ENCODE measurements at regions not wholly inside any gene's neighbourhood (a gene's known extent, or its start where the extent isn't known, plus 50 kb on each side); places are given as distances from the start of the nearest gene placed in this dataset.

DNA sequence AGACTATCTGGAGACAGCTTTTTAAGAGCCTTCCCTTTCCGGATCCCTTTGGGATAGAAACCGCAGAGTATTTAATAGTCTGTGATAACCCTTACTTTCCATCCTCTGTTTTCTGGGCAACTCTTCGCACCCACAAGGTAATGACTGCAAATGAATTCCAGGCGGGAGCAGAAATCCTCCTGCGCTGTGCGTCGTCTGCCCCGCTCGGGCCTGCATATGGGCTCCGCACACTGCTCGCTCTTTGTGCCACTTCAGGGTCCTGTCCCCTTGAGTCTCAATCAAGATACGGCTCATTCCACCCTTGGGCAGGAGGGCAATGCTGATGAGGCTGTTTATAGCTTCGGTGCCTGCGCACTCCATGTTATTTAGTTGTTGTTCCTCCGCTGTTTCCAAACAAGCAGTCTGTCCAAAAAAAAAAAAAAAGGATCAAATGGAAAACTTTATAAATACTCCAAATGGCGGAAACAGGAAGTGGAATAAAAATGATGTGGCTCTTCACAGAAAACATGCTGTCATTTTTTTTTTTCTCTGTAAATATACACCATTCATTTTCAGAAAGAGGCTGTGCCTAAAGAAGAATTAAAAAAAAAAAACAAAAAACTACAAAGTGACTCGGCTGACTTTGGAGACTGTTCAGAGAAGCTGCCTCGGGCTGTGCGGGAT is 169.6 kb upstream of the GMDS start:
- TF ChIP-seq, protein P1, sequence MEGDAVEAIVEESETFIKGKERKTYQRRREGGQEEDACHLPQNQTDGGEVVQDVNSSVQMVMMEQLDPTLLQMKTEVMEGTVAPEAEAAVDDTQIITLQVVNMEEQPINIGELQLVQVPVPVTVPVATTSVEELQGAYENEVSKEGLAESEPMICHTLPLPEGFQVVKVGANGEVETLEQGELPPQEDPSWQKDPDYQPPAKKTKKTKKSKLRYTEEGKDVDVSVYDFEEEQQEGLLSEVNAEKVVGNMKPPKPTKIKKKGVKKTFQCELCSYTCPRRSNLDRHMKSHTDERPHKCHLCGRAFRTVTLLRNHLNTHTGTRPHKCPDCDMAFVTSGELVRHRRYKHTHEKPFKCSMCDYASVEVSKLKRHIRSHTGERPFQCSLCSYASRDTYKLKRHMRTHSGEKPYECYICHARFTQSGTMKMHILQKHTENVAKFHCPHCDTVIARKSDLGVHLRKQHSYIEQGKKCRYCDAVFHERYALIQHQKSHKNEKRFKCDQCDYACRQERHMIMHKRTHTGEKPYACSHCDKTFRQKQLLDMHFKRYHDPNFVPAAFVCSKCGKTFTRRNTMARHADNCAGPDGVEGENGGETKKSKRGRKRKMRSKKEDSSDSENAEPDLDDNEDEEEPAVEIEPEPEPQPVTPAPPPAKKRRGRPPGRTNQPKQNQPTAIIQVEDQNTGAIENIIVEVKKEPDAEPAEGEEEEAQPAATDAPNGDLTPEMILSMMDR (IDR thresholded peaks at IDR 0.05) = no peak
- TF ChIP-seq POLR2AphosphoS5 (IDR thresholded peaks at IDR 0.05) (no peak), POLR2A (IDR thresholded peaks at IDR 0.05) (no peak), EP300 (IDR thresholded peaks at IDR 0.05) (no peak)
- Histone ChIP-seq H3K27me3 (no peaks in the 10 kb centered on the region), H3K9me3 (no peaks in the 10 kb centered on the region), H3K36me3 (no peaks in the 10 kb centered on the region), H3K4me1 (no peaks in the 10 kb centered on the region), H3K4me3 (no peak overlapping the region), H3K27ac (no peak overlapping the region)
- WGBS, 2 donors = 90 to 93% methylated on average over 19 of the region's 19 CpGs
- no peak for ATAC-seq (ENCODE audit: low FRiP score in 2 of 2)
- DNase-seq = peak in 1 of 2 donors; percentile 54

GRCh38 chr6:2412731-2413130 is 167.3 kb upstream of the GMDS start:
- no peaks in the 10 kb centered on the region for H3K27me3 ChIP-seq
- DNase-seq (no peak), ATAC-seq (ENCODE audit: low FRiP score in 2 of 2) (no peak)
- TF ChIP-seq, protein P1 (IDR thresholded peaks at IDR 0.05) = no peak
- TF ChIP-seq EP300 (IDR thresholded peaks at IDR 0.05) = no peak
- TF ChIP-seq POLR2AphosphoS5 (IDR thresholded peaks at IDR 0.05) = no peak
- TF ChIP-seq POLR2A (IDR thresholded peaks at IDR 0.05) = no peak
- 79 to 89% methylated on average over 4 of the region's 4 CpGs for WGBS, 2 donors
- H3K4me1 ChIP-seq = no peaks in the 10 kb centered on the region
- H3K36me3 ChIP-seq = no peaks in the 10 kb centered on the region
- H3K27ac ChIP-seq = no peak overlapping the region
- no peaks in the 10 kb centered on the region for H3K9me3 ChIP-seq
- no peak overlapping the region for H3K4me3 ChIP-seq

DNA sequence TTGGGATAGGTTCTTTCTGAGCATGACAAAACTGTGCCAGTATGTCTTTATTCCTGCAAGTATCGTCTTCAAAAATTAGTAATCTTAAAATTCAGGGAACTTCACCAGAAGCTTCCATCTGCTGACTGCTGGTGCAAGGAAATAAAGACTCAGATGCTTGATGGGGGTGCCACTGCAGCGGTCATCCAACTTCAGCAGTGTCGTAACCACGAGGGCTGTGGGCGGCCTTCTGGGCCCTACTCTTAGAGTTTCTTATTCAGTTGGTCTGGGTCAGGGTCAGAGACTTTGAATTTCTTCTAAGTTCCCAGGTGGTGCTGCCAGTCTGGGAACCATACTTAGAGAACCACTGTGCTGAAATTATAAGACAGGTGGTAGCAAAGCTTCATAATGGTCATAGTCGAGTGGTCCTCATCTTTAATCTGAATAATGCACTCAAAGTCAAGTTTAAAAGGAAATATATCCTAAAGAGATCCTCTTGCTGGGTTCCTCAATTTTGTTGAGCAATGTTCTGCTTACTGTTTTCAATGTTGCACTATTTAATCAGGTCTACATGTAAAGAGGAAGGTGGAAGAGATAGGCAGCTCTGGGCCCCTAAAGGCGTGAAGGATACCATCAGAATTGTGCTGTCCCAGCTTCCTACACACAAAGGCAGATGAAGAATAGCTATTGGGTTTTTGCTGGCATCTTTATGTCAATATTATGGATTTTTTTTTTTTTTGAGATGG is 165.4 kb upstream of the GMDS start:
- H3K4me1 ChIP-seq = no peaks in the 10 kb centered on the region
- no peak overlapping the region for H3K4me3 ChIP-seq
- DNase-seq (no peak), ATAC-seq (ENCODE audit: low FRiP score in 2 of 2) (no peak)
- H3K36me3 ChIP-seq = no peaks in the 10 kb centered on the region
- no peaks in the 10 kb centered on the region for H3K27me3 ChIP-seq
- H3K27ac ChIP-seq = no peak overlapping the region
- 74 to 86% methylated on average over 7 of the region's 7 CpGs for WGBS, 2 donors
- TF ChIP-seq, protein P1 (IDR thresholded peaks at IDR 0.05) = no peak
- TF ChIP-seq POLR2A (IDR thresholded peaks at IDR 0.05) (no peak), EP300 (IDR thresholded peaks at IDR 0.05) (no peak), POLR2AphosphoS5 (IDR thresholded peaks at IDR 0.05) (no peak)
- H3K9me3 ChIP-seq = no peaks in the 10 kb centered on the region

DNA sequence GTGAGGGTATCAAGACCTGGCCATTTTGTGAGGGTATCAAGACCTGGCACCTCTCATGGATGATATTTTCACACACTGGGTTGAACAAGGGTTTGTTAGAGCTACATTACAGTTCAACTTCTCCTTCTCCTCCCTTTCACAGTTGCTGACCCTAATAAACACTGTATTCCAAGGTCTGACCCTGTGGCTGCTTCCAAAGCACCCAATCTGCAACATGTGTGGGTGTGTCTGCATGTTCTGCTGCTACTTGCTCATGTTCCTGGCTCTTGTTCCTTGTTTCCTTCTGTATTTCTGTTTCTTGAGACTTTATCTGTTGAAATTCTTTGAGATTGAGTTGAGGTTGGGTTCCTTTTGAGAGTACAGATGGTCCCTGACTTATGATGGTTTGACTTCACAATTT is 162.1 kb upstream of the GMDS start:
- no peaks in the 10 kb centered on the region for H3K36me3 ChIP-seq
- no peak overlapping the region for H3K4me3 ChIP-seq
- TF ChIP-seq, protein P1 (IDR thresholded peaks at IDR 0.05) = no peak
- TF ChIP-seq EP300 (IDR thresholded peaks at IDR 0.05) = no peak
- TF ChIP-seq POLR2AphosphoS5 (IDR thresholded peaks at IDR 0.05) = no peak
- ATAC-seq (ENCODE audit: low FRiP score in 2 of 2) (no peak), DNase-seq (no peak)
- no peaks in the 10 kb centered on the region for H3K4me1 ChIP-seq
- H3K27me3 ChIP-seq = no peaks in the 10 kb centered on the region
- H3K27ac ChIP-seq = no peak overlapping the region
- H3K9me3 ChIP-seq = no peaks in the 10 kb centered on the region
